HG03103 (cell line): ENCODE measurements at regions not wholly inside any gene's neighbourhood (a gene's known extent, or its start where the extent isn't known, plus 50 kb on each side); places are given as distances from the start of the nearest gene placed in this dataset.

ENCODE experiments used
- ATAC-seq: cut with Tn5 transposase; IDR thresholded peaks from one replicate; pipeline ENCODE4 v1.9.1; 2021; ENCODE audit warnings: low read depth; ENCODE audit not compliant: unreplicated experiment

- ATAC-seq, result no peak
Measured at GRCh38 chr16:65185241-65185778, 63.4 kb upstream of the CDH11 start.

- ATAC-seq, result no peak
Measured at GRCh38 chr16:65181071-65181561, 59.3 kb upstream of the CDH11 start.

- no peak for ATAC-seq
Measured at GRCh38 chr16:65178151-65178550, 56.3 kb upstream of the CDH11 start.

GRCh38 chr16:65176603-65177002 lies 54.7 kb upstream of the CDH11 start:
- no peak for ATAC-seq

- ATAC-seq, result no peak
Measured at GRCh38 chr16:65172356-65172755, 50.5 kb upstream of the CDH11 start.
